GM18873 (cell line): ENCODE measurements at regions not wholly inside any gene's neighbourhood (a gene's known extent, or its start where the extent isn't known, plus 50 kb on each side); places are given as distances from the start of the nearest gene placed in this dataset.
"Not testable (repeated sequence)": the region's sequence is repeated elsewhere in the genome, so short reads cannot be mapped to it uniquely, and the experiment has no call there.

Experiments used
- ATAC-seq: cut with Tn5 transposase; IDR thresholded peaks from one replicate; pipeline ENCODE4 v1.9.1; 2021; ENCODE audit warnings: mild to moderate bottlenecking, moderate library complexity, moderate number of reproducible peaks; ENCODE audit not compliant: unreplicated experiment, low FRiP score

- not testable (repeated sequence) for ATAC-seq
Measured at GRCh38 chr12:131541512-131541911, 169.4 kb upstream of the SFSWAP start.

GRCh38 chr12:131542351-131542750 lies 168.5 kb upstream of the SFSWAP start:
- no peak for ATAC-seq

GRCh38 chr12:131543040-131543439 lies 167.8 kb upstream of the SFSWAP start:
- no peak for ATAC-seq

- ATAC-seq: no peak
Measured at GRCh38 chr12:131547555-131547954, 163.3 kb upstream of the SFSWAP start.

- ATAC-seq: no peak
Measured at GRCh38 chr12:131550121-131550520, 160.8 kb upstream of the SFSWAP start.

GRCh38 chr12:131551675-131552491 lies 159.0 kb upstream of the SFSWAP start:
- ATAC-seq: no peak

- ATAC-seq: no peak
Measured at GRCh38 chr12:131552492-131552863, 158.4 kb upstream of the SFSWAP start.

- no peak for ATAC-seq
Measured at GRCh38 chr12:131553096-131553777, 157.7 kb upstream of the SFSWAP start.

GRCh38 chr12:131555197-131555846 lies 155.6 kb upstream of the SFSWAP start:
- ATAC-seq: no peak

- ATAC-seq: no peak
Measured at GRCh38 chr12:131555866-131556265, 155.0 kb upstream of the SFSWAP start.

GRCh38 chr12:131557078-131557709 lies 153.7 kb upstream of the SFSWAP start:
- no peak for ATAC-seq

- ATAC-seq: no peak
Measured at GRCh38 chr12:131559517-131560516, 151.1 kb upstream of the SFSWAP start.

- no peak for ATAC-seq
Measured at GRCh38 chr12:131561051-131561450, 149.8 kb upstream of the SFSWAP start.

GRCh38 chr12:131561891-131562684 lies 148.8 kb upstream of the SFSWAP start:
- no peak for ATAC-seq

- not testable (repeated sequence) for ATAC-seq
Measured at GRCh38 chr12:131564138-131564727, 146.7 kb upstream of the SFSWAP start.

GRCh38 chr12:131564845-131565244 lies 146.0 kb upstream of the SFSWAP start:
- no peak for ATAC-seq

- no peak for ATAC-seq
Measured at GRCh38 chr12:131565267-131566015, 145.4 kb upstream of the SFSWAP start.

GRCh38 chr12:131568336-131568735 lies 142.6 kb upstream of the SFSWAP start:
- ATAC-seq: no peak
